ENCODE measurements at regions not wholly inside any gene's neighbourhood (a gene's known extent, or its start where the extent isn't known, plus 50 kb on each side); places are given as distances from the start of the nearest gene placed in this dataset.
A peak's percentile ranks its signal among the peaks of the same experiment; 100 is the strongest.

- H3K4me3 ChIP-seq (ENCODE audit: low read depth, low read length) = no peak overlapping the region
- no peak for TF ChIP-seq CTCF (IDR thresholded peaks at IDR 0.05; ENCODE audit: insufficient read depth, low read depth, low read length)
- no peak for DNase-seq (ENCODE audit: low read depth)
Measured at GRCh38 chr3:28173836-28174235, 67.6 kb upstream of the CMC1 start.

- TF ChIP-seq CTCF (IDR thresholded peaks at IDR 0.05; ENCODE audit: insufficient read depth, low read depth, low read length) = no peak
- DNase-seq (ENCODE audit: low read depth) = no peak
Measured at GRCh38 chr3:28186748-28187147, 54.7 kb upstream of the CMC1 start.

GRCh38 chr3:28188686-28189085 lies 52.7 kb upstream of the CMC1 start:
- no peak overlapping the region for H3K4me3 ChIP-seq (ENCODE audit: low read depth, low read length)
- TF ChIP-seq CTCF (IDR thresholded peaks at IDR 0.05; ENCODE audit: insufficient read depth, low read depth, low read length) = no peak

More at GRCh38 chr3:28186748-28187147, 54.7 kb upstream of the CMC1 start:
- H3K4me3 ChIP-seq (ENCODE audit: low read depth, low read length) = no peak overlapping the region

GRCh38 chr3:28191363-28191762 lies 50.1 kb upstream of the CMC1 start:
- no peak for TF ChIP-seq CTCF (IDR thresholded peaks at IDR 0.05; ENCODE audit: insufficient read depth, low read depth, low read length)
- DNase-seq (ENCODE audit: low read depth) = no peak
- no peak overlapping the region for H3K4me3 ChIP-seq (ENCODE audit: low read depth, low read length)

More at GRCh38 chr3:28188686-28189085, 52.7 kb upstream of the CMC1 start:
- peak; percentile 3 for DNase-seq (ENCODE audit: low read depth)

Measured in fibroblast of villous mesenchyme (primary cell).